DND-41 (cell line): ENCODE measurements at regions not wholly inside any gene's neighbourhood (a gene's known extent, or its start where the extent isn't known, plus 50 kb on each side); places are given as distances from the start of the nearest gene placed in this dataset.

Experiments
- EZH2 ChIP-seq: IDR thresholded peaks from 3 replicates; pipeline ENCODE4 v1.6.1; 2012; ENCODE audit warnings: borderline replicate concordance, low read depth, mild to moderate bottlenecking, moderate library complexity, low read length, inconsistent platforms; ENCODE audit not compliant: severe bottlenecking
- TF ChIP-seq, protein P1 (sequence below): IDR thresholded peaks from 2 replicates; pipeline ENCODE4 v1.5.1; 2012; ENCODE audit warnings: borderline replicate concordance, low read length, moderate library complexity, mild to moderate bottlenecking; ENCODE audit not compliant: poor library complexity, severe bottlenecking; ENCODE audit errors: extremely low read depth

DNA sequence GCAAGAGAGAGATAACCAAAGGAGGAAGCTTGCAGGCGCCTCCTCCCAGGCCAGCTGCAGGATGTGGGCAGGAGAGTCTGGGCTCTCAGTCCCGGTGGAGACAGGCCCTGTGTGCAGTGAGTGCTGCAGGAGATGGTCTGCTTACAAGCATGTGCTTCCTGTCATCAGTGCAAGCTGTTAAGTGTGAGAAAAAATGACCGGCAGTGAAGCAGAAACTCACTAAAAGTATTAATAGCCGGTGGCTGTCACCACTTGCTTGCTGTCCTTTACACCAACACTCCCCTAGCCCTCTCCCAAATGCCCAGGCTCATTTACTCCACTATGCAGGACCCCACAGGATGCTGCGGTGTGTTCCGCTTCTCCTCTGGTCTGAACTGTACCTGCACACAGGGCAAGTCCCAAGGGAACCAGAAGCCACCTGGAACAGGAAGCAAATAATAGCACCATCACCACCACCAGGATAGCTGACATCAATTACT is 435.6 kb upstream of the HS6ST1 start:
- TF ChIP-seq, protein P1, sequence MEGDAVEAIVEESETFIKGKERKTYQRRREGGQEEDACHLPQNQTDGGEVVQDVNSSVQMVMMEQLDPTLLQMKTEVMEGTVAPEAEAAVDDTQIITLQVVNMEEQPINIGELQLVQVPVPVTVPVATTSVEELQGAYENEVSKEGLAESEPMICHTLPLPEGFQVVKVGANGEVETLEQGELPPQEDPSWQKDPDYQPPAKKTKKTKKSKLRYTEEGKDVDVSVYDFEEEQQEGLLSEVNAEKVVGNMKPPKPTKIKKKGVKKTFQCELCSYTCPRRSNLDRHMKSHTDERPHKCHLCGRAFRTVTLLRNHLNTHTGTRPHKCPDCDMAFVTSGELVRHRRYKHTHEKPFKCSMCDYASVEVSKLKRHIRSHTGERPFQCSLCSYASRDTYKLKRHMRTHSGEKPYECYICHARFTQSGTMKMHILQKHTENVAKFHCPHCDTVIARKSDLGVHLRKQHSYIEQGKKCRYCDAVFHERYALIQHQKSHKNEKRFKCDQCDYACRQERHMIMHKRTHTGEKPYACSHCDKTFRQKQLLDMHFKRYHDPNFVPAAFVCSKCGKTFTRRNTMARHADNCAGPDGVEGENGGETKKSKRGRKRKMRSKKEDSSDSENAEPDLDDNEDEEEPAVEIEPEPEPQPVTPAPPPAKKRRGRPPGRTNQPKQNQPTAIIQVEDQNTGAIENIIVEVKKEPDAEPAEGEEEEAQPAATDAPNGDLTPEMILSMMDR: no peak
- TF ChIP-seq EZH2: no peak
